8988T (cell line): ENCODE measurements at regions not wholly inside any gene's neighbourhood (a gene's known extent, or its start where the extent isn't known, plus 50 kb on each side); places are given as distances from the start of the nearest gene placed in this dataset.

ENCODE experiments used
- DNase-seq: peaks from one replicate; pipeline ENCODE4 v3.0.0; 2011

DNA sequence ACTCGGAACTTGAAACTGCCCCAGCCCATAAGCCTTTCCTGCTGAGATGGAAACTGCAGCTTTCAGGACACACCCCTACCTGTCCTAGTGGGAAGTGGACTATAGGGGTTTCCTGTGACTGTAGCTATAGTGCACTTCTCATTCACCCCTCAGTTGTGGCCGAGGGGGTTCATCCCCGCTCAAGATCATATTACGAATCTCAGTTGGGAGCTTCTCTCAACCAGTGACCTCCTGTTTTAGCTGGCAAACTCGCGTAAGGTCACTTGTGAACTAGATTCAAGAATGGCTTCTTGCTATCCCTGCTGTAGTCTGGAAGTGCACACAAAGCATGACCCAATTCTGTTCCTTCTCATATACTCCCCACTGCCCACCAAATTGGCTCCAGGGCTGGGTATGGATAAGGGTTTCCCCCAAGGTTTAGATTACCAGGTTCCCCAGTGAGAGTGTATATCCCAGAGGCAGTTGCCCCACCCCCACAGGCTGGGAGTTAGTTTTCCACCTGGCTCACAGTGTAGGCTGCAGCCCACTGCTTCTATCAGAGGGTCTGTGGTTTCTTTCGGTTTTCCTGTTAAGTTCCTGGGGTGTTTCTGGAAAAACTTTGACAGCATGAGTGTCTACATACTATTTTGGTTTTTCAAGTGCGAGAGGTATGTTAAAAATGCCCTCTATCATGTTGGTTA lies 812.9 kb downstream of the JRKL start:
- no peak for DNase-seq

DNA sequence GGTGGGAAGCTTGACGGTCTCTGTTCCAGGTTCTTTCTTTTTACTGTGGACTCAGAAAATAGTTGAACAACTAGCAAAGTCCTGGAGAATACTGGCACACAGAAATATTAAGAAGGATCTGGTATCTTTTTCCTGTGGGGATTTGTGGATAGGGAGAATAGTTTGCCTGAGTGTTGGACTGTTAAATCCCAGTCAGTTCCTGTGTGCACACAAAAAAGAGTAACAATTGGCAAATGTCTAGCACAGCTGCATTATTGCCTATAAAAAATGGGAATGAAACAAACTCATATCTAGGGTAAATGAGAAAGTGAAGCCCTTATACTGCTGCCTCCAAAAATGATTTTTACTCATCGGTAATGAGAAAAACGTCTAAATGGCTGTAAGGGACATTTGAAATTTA lies 828.2 kb downstream of the JRKL start:
- no peak for DNase-seq

DNA sequence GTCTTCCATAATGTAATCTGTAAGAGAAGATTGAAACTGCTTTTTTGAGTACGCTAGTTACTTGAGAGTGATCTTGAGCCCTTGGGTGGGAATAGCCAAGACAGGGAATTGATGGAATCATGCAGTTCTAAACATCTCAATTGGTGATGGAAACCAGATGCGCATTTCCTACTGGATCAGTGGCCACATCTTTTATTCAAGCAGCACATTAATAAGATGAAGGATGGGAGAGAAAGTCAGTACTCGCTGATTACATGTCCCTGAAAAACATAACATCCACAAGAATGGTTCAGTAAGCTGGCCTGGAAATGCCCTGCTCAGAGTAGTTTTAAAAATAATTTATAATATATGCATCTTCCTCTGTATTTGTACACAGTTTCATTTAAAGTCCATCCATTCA lies 833.8 kb downstream of the JRKL start:
- DNase-seq: no peak

DNA sequence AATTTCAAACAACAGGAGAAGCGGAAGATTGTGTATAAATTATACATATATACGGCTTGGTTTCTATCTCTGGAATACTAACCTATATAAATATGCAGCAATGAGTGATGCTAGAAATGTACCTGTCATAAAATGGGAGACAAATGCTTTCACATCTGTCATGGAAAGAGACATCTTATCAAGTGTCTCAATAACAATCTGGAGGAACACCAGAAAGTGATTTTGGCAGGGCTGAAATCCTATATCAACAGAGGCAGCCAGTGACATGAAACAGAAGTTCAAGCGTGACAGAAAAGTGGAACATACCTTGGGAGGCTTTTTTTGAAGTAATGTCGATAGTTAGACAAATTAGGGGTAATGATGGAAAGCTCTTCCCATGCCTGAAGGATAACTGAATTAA lies 834.6 kb downstream of the JRKL start:
- no peak for DNase-seq

DNA sequence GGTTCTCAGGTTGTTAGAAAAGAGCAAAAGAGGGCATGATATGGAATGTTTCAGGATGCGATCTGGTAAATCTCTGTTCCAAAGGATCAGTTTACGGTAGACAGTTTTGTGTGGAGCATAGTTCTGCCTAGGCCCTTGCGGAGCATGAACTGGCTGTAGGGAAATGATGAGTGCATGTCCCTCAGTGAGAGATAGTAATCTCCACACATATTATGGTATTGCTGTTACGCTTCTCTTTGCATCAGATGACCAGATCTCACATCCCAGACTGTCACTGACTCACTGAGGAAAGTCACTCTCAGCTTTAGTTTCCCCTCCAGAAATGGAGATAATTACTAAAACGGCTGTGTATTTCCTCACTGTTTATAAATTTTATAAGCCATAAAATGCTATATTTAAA lies 836.0 kb downstream of the JRKL start:
- DNase-seq: no peak

DNA sequence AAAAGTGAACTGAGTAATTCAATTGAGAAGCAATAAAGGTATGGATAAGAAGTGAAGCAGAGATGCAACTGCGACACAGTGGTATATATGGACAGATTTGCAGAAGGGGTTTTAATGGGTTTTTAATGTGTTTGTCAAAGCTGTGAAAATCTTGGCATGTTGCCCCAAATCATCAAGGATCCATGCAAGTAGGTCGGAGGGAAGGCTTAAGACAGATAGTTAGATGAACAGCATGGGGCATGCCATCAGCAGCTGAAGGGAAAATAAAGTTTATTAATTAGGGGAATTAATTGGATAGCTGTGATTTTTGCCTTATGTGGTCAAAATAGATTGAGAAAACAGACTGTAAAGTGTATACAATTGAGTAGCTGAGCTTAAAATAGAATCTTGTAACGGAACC lies 840.1 kb downstream of the JRKL start:
- DNase-seq: no peak

DNA sequence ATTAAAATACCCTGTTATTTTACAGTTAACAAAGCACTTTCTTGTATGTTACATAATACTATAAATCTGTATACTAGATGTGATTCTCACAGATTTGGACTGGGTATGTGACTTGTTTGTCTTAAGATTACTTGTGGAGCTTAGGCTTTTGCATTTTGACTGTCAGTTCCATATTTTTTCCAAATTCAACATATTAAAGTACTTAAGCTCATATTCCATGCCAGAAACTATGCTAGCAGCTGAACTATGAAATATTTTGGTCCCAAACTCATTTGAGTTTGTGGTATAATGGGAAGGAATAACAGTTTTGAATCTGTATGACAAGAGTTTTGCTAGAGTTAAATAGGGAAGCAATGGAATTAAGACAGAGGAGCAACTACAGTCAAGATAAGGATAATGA lies 841.4 kb downstream of the JRKL start:
- no peak for DNase-seq

DNA sequence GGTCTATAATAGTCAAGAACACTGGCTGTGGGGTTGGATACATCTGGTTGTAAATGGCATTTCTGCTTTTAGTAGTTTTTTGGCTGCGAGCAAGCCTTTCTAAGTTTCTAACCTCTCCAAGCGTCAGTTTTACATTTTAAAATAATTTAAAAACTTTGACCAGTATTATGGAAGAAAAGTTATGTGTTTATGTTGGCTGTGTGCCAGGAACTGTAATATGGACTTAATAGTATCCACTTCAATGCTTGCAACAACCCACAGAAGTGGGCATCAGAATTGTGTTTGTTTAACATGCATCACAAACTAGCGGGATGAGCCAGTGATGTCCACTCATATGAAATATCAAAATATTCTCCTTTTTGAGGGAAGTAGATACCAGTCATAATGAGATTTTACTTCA lies 844.2 kb downstream of the JRKL start:
- DNase-seq: no peak

DNA sequence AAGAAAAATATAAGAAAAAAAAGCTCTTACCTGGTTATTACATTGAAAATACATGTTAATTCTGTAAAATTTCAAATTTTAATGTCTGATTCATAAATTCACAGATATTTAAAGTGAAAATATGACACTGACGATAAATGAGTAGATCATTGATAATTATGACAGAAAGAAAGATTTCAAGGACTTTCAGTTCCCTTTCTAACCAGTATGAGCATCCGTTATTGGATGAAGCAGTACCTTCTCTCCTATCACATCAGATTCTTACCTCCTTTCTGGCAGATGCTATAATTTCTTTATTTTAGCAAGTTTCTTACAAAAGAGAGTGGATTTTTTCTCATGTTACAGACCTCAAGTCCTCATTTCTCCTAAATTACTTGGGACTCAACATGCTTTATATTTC lies 847.3 kb downstream of the JRKL start:
- no peak for DNase-seq

DNA sequence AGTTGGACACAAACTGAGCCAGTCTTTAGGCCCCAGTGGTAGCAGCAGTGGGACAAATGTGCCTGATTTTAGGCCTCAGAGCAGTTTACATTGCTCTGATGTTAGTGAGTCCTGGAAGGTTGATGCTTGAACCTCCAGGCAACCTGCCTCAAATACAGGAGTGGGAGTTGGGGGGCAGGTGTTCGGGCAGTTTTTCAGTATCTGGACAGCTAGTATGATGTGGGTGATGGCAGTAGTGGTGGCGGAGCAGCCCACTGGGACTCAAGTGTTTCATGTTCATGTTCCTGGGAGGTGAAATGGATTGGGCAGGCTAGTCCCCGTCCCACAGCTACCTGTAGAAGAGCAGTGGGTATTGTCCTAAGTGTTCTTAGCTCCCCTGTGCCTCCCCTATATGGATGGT lies 857.8 kb downstream of the JRKL start:
- DNase-seq: no peak

DNA sequence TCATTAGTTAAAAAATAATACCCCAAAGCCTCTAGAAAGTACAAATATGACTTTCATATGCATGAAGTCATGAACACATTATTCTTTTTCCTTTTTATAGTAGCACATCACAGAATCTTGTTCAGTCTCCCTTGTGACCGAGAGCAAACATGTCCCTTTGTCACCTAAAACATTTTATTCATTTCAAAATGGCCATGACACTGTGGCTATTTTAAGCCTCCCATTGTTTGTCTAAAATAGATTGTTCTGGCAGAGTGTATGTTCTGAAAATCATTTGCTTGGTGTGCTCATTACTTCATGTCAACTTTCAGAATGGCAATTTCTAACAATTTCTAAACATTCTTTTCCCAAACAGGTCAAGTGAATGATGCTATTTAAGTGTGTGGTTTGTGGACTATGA lies 865.0 kb downstream of the JRKL start:
- DNase-seq: no peak

DNA sequence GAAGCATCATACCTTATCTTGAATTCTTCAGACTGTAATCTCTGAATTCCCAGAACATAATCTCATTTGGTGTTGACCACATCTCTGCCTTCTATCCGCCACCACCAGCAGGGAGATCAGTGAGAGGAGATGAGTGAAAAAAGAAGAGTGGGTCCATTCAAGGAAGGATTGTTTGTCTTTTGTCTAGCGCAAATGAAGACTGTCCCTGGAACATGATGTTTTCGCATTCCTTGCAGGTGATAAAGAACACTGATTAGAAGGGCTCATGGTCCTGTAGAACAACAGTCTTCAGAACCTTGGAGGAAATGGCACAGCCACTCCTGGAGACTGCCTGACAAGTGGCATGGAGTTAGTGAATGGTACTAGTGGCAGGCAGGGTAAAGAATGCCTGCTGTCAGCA lies 869.6 kb downstream of the JRKL start:
- no peak for DNase-seq

DNA sequence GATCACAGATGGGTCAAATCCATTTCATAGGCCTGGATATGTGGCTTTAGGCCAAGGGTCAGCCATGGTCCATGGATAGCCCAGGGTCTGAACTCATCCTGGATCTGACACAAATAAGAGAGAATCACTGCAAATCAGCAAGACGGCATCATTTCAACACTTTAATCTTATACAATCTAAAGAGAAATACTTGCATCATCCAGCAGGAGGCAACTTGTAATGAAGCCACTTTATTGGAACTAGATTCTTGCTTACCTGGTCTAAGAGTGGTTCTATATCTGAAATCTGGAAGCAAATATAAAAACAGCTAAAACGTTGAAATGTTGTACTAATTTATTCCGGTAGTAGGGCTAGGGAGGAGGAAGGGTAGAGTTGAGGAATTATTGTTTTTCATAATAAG lies 870.1 kb downstream of the JRKL start:
- DNase-seq: no peak

DNA sequence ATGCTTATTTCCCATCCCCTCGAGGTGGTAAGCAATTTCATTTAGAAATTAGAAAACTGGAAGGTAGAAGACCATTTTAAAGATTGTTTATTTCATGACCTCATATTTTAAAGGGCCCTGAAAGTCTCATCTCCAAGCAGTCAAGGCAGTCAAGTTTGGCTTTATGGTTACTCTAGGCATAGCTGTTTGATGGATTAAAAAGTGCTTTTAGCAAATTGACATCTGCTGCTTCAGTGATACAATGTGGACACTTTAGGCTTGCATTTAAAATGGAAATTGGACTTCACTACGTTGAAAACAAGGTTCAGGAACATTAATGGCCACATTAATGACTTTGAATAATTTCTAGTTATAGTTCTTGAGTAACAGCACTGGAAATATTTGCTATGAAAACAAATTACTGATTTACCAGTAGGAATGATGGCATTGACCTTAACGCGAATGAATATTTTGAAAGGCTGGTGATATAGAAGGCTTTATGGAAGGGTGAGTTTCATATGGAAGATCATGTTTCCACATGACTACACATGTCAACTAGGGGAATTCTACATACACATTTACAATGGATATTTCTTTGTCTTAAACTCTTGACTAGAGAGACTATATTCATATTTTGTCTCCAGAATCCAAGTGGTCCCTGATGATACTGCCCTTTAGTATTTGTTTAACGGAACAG lies 873.5 kb downstream of the JRKL start:
- no peak for DNase-seq

DNA sequence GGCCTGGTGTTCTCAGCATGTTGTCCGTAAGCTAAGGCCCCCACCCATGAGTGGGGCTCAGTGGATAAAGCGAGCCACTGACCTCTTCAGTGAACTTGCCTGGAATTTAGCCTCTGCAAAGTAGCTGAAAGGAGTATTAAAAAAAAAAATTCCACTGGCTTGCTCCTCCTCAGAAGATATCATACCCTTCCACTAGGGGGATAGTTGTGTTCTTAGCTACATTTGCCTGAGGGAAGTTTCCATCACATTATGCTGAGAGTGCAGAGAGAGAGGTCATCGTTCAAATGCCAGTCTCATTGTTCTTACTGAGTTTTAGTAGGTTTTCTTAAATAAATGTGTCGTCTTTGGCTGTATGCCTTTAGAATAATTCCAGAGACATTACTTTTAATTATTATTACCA lies 879.7 kb downstream of the JRKL start:
- peak; percentile 11 for DNase-seq

DNA sequence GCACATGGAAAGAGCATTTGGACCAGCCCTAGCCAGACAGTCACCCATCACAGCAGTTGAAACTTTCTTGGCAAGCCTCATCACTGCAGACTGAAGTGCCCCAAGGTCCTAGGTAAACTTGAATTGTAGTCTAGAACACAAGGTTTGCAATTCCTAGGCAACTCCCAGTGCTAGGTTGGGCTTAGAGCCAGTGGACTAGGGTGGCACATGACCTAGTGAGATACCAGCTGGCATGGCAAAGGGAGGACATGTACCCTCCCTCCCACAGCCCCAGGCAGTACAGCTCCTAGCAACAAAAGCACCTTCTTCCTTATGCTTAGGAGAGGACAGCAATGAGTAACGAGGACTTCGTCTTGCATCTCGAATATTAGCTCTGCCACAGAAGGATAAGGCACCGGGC lies 889.5 kb downstream of the JRKL start:
- no peak for DNase-seq

DNA sequence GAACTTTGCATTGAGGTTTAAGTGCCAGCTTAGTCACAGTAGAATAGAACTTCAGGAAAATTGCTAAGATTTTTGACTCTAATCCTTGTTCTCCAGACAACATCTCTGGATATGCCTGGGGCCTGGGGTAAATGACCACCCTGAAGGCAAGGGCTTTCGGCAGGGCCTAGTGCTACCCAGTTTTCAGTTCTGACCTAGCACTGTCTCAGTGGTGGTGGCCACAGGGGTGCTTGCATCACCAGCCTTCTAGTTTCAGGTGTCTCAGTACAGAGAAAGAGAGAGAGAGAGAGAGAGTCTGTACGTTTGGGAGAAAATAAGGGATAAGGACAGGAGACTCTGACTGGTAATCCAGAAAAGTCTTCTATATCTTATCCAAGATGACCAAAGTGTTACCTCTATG lies 890.5 kb downstream of the JRKL start:
- DNase-seq: no peak

DNA sequence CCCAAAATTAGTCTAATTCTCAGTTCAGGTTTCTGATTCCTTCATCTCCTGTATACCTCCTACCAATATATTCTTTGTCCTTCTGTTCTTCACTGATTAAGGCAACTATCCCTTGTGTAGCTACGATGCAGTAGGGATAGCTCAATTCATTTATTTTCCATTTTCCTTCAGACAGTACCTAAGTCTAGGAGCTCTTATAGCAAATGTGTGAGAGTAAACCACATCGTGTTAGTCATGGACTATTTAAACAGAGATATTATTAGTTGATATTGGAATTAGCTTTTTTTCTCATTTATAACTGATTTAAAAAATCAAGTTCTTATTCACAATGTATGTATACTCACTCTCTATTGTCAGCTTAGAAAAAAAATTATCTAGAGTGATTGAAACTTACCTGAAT lies 900.0 kb downstream of the JRKL start:
- no peak for DNase-seq

DNA sequence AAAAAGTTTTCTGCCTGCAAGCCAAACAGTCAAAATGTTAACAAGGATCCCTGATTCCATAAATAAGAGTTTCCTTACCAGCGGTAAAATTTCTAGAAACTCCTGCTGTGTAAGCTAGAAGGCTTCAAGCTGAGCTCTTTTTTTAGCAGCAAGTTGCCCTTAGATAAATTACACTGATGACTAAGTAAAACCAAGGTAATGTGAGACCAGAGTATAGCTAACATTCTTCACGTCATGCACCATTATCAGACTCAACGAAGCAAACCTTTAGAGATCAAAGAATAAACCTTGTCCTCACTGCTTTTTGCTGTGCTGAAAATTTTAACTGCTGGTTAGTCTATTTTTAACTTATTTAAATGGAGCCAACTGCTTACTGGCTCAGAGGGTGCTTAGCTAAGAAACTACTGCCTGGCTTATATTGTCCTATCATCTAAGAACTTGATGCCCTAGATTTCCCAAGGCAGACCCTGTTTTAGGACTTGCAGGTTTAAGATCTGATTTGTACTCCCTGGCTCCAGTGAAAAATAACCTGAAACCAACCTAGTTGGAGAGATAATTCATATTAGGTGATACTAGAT lies 900.7 kb downstream of the JRKL start:
- DNase-seq: no peak

DNA sequence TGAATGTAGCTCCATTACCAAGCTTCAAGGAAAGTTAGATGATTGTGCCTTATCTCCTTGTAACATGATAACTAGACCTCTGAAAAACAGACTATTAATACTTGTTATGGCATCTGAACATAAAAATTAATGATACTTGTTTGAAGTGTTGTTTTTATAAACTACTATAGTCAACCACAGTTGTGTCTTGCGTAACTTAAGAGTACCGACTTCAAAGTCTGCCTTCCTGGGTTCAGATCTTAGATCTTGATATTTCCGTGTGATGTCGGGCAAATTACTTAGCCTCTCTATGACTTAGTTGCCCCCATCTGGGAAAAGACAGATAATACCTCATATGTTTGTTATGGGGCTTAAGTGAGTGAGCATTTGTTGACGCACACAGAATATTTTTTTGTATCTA lies 906.5 kb downstream of the JRKL start:
- DNase-seq: no peak

DNA sequence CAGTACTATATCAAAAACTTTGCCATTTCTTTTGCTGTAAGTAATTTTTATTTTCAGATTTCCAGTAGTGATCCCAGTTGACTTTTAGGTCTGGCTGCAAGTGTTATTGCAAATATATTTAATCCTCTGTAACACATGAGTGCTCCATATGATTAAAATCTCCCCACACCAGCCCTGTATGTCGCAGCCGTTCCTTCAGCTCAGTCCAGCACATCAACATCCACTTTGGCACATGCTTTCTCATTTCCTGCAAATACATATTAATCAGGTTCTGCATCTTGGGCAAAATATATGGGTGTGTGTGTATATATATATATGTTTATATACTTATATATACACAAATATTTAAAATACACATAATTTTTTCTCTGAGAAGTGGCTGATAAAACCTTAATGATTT lies 919.5 kb downstream of the JRKL start:
- DNase-seq: no peak

DNA sequence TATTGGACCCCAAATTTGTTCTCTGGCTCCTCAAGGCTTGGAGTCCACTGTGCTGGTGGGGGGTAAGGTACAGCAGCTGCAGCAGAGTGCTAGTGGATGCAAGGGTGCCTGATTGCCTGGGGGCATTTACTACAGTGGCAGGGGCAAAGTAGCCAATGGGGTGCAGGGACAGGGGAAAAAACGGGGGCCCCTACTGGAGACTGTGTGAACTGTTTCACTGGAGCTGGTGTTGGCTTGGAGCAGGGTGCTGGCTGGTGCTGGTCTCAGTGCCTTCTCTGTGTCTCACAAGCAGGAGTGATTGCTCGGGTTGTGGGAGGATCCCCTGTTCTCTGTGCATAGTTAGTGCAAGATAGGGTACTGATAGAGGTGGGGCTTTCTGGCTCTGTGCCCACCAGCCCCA lies 935.9 kb downstream of the JRKL start:
- DNase-seq: no peak

DNA sequence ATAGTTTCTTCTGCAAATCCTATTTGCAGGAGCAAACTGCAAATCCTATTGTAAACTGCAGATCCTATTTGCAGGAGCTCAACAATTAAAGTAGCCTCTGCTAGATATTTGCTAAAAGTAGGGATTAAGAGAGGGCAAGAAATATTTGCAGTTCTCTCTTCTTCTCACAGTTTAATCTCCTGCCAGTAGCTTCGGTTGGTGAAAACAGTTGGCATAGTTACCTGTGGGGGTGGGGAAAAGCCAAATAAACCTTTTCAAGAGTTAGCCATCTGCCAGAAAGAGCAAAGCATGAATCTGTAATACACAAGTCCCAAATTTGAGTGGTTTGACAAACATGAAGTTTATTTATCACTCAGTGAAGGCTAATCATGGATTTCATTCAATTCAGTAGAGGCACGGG lies 942.5 kb downstream of the JRKL start:
- no peak for DNase-seq

DNA sequence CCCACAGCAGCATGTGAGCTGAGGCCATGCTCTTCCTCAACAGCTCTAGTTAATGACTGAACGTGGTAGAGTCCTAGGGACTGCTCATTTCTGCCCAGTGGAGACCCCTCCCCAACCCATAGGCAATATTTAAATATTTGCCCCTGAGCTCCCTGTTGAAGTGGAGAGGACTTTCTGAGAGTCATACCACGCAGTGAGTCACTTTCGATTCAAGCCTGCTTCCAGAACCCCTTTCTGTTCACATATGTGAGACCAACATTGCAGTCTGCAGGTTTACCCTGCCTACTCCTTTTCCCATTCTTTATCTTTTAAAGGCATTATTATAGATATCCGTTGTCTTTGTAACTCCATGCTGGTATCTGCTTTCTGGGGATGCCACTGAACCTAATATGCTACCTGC lies 946.3 kb downstream of the JRKL start:
- DNase-seq: no peak

DNA sequence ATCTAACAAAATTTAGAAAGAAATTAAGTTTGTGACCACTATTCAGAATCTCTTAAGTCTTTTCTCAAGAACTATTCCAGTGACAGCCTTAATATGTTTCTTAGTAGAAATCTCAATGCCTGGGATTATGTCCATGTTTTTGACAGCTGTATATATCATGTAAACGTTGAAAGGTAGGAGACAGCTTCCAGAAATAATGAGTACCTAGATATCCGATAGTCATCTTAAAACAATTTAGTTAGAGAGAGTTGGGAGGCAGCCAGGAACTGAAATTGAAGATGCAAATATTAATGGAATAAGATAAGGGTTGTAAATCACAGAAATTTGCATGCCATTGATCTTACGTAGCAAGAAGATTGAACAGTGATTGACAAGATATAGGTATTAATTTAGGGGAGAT lies 955.2 kb downstream of the JRKL start:
- DNase-seq: no peak
